K562 (cell line): ENCODE measurements at regions not wholly inside any gene's neighbourhood (a gene's known extent, or its start where the extent isn't known, plus 50 kb on each side); places are given as distances from the start of the nearest gene placed in this dataset.

ENCODE experiments used
- ATAC-seq: fragments of 200-7000 bp; cut with Tn5 transposase; 3 replicates; pipeline ENCODE4 v1.9.1; 2020; ENCODE audit warnings: moderate library complexity
- BruUV-seq: library from RNA; stranded (reverse); fragments of 400-500 nt; replicated peaks from 2 replicates; lab custom pipeline; 2021; lab: Mats Ljungman, UMichigan
- CTCF ChIA-PET: fragments of 300-600 bp; formaldehyde crosslinking; extraction: SDS; loops from one replicate; lab custom pipeline; 2021; ENCODE audit warnings: low intra/inter-chr PET ratio; lab: Yijun Ruan, JAX
- POLR2A ChIA-PET: fragments of 300-600, 350-650 bp; sonication (Branson Sonifier 250); formaldehyde crosslinking; extraction: SDS; loops from one replicate; lab custom pipeline; 2021; ENCODE audit warnings: antibody characterized with exemption, inconsistent platforms; lab: Yijun Ruan, JAX
- DNase-seq, 4 experiments: peaks; one replicate each; pipeline versions ENCODE4 v3.0.0 to v3.0.0-alpha.2; 2011 to 2018; ENCODE audit warnings: low spot score in 3 of 4, mixed read lengths in 3 of 4; ENCODE audit errors: extremely low read depth in 1 of 4
- FAIRE-seq: peaks from 2 replicates; lab custom pipeline; 2011; peaks lifted over from hg19 to GRCh38; lab: Jason Lieb, UNC
- H2AFZ ChIP-seq: 2 replicates; pipeline ENCODE4 v1.6.0; 2011; ENCODE audit warnings: low read depth, low read length, control low read depth, inconsistent platforms
- H3K27ac ChIP-seq: fragments of 200-600 bp; 3 replicates; pipeline ENCODE4 v1.8.0; 2011; ENCODE audit warnings: low read depth, mild to moderate bottlenecking, control low read depth, inconsistent platforms, low read length, moderate library complexity, mixed read lengths; ENCODE audit errors: extremely low read depth
- H3K27me3 ChIP-seq, 2 experiments: fragments of 300-600 bp in 1 of 2; 2 replicates in 1 of 2; 3 replicates in 1 of 2; pipeline versions ENCODE4 v1.6.0 to v1.8.0; 2011; ENCODE audit warnings: inconsistent platforms in 2 of 2, low read length in 2 of 2, mild to moderate bottlenecking in 1 of 2, mixed read lengths in 1 of 2, moderate library complexity in 1 of 2; ENCODE audit not compliant: control insufficient read depth in 2 of 2, insufficient read depth in 2 of 2
- H3K36me3 ChIP-seq: fragments of 300-600 bp; 3 replicates; pipeline ENCODE4 v1.8.0; 2011; ENCODE audit warnings: mild to moderate bottlenecking, low read length, inconsistent platforms; ENCODE audit not compliant: control insufficient read depth, insufficient read depth
- H3K4me1 ChIP-seq, 2 experiments: fragments of 200-600 bp in 1 of 2; replicated peaks in 1 of 2; 2 replicates in 1 of 2; 3 replicates in 1 of 2; pipeline versions ENCODE4 v1.5.1 to v1.8.0; 2011; ENCODE audit warnings: inconsistent platforms in 2 of 2, low read length in 2 of 2, mild to moderate bottlenecking in 1 of 2, mixed read lengths in 1 of 2, moderate library complexity in 1 of 2; ENCODE audit not compliant: control insufficient read depth in 2 of 2, insufficient read depth in 2 of 2
- H3K4me2 ChIP-seq: 2 replicates; pipeline ENCODE4 v1.6.1; 2011; ENCODE audit warnings: low read length, control low read depth, inconsistent platforms, mixed read lengths; ENCODE audit not compliant: insufficient read depth
- H3K4me3 ChIP-seq: fragments of 200-600 bp; sonication (generic), shearing (Covaris generic); 2 replicates; pipeline ENCODE4 v1.5.1; 2016; ENCODE audit warnings: control low read depth, inconsistent platforms
- H3K79me2 ChIP-seq: fragments of 200-600 bp; 3 replicates; pipeline ENCODE4 v1.8.0; 2011; ENCODE audit warnings: low read length, inconsistent platforms; ENCODE audit not compliant: control insufficient read depth, insufficient read depth
- H3K9ac ChIP-seq, 2 experiments: 2 replicates each; pipeline versions ENCODE4 v1.6.0 to v1.6.1; 2011; ENCODE audit warnings: low read depth in 2 of 2, low read length in 2 of 2, control low read depth in 1 of 2, inconsistent platforms in 1 of 2, mild to moderate bottlenecking in 1 of 2, mixed read lengths in 1 of 2; ENCODE audit not compliant: insufficient read depth in 1 of 2
- H3K9me1 ChIP-seq: one replicate; pipeline ENCODE4 v1.6.0; 2011; ENCODE audit warnings: inconsistent platforms, mild to moderate bottlenecking, low read length, moderate library complexity; ENCODE audit not compliant: control insufficient read depth, insufficient read depth
- H3K9me3 ChIP-seq: replicated peaks from 2 replicates; pipeline ENCODE4 v1.5.1; 2011; ENCODE audit warnings: low read depth, low read length, inconsistent platforms; ENCODE audit not compliant: control insufficient read depth, insufficient read depth
- H4K20me1 ChIP-seq: replicated peaks from 2 replicates; pipeline ENCODE4 v1.6.1; 2011; ENCODE audit warnings: low read length, inconsistent platforms, mixed read lengths; ENCODE audit not compliant: control insufficient read depth, insufficient read depth
- ATF6 ChIP-seq: sonication (generic); formaldehyde crosslinking; IDR thresholded peaks from 2 replicates; pipeline ENCODE4 v1.4.0; 2020; ENCODE audit warnings: mild to moderate bottlenecking, missing genetic modification reagents
- KDM5B ChIP-seq: fragments of 200-600 bp; sonication (generic); IDR thresholded peaks from 2 replicates; pipeline ENCODE4 v1.6.1; 2012; ENCODE audit warnings: low read depth, mild to moderate bottlenecking, moderate library complexity, low read length, control low read depth, inconsistent platforms; ENCODE audit not compliant: insufficient replicate concordance
- XRCC4 ChIP-seq: IDR thresholded peaks from one replicate; pipeline ENCODE4 v1.6.1; 2011; ENCODE audit not compliant: insufficient read depth, insufficient read length; ENCODE audit errors: extremely low read depth
- WGBS: fragments of 100-300 bp; shearing (Covaris generic); methylation state at CpG from one replicate; pipeline ENCODE4 v1.1.6; 2016; ENCODE audit warnings: low coverage, mixed read lengths; ENCODE audit not compliant: insufficient coverage; ENCODE audit errors: missing lambda C conversion rate; 5-methylcytosine and 5-hydroxymethylcytosine counted together
- in situ Hi-C: fragments of 300-500 bp; cut with MboI; formaldehyde crosslinking; loops from 4 replicates; pipeline ENCODE4 v1.15.0; 2018; ENCODE audit warnings: inconsistent platforms, mixed read lengths
- intact Hi-C: fragments of 100-400 bp; cut with micrococcal nuclease; formaldehyde crosslinking; loops from 2 replicates; pipeline ENCODE4 v1.14.2; 2022
- TF ChIP-seq, protein P1 (sequence below): fragments of 250-450 bp; sonication (Bioruptor Pico); IDR thresholded peaks from 2 replicates; pipeline ENCODE4 v1.8.0; 2022; ENCODE audit warnings: moderate library complexity, mild to moderate bottlenecking, inconsistent platforms
- TF ChIP-seq, protein P2 (sequence below): sonication (generic); formaldehyde crosslinking; IDR thresholded peaks from 2 replicates; pipeline ENCODE4 v1.8.0; 2022; ENCODE audit warnings: missing genetic modification reagents, mild to moderate bottlenecking, borderline replicate concordance

GRCh38 chr4:176868676-176869075 is 76.0 kb upstream of the VEGFC start:
- Histone ChIP-seq H3K36me3 (no peaks in the 10 kb centered on the region), H3K4me1 (no peaks in the 10 kb centered on the region), H3K27me3 (no peaks in the 10 kb centered on the region), H3K27ac (no peak overlapping the region), H3K4me2 (no peak overlapping the region), H3K79me2 (no peaks in the 10 kb centered on the region), H4K20me1 (no peaks in the 10 kb centered on the region), H3K9ac (no peak overlapping the region), H3K9me1 (no peaks in the 10 kb centered on the region), H2AFZ (no peak overlapping the region), H3K4me3 (no peak overlapping the region), H3K9me3 (no peaks in the 10 kb centered on the region)
- TF ChIP-seq, protein P1, sequence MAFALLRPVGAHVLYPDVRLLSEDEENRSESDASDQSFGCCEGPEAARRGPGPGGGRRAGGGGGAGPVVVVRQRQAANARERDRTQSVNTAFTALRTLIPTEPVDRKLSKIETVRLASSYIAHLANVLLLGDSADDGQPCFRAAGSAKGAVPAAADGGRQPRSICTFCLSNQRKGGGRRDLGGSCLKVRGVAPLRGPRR (CRISPR knock-in tag), result no peak
- TF ChIP-seq KDM5B (no peak), ATF6 (CRISPR knock-in tag) (no peak), XRCC4 (no peak)
- TF ChIP-seq, protein P2, sequence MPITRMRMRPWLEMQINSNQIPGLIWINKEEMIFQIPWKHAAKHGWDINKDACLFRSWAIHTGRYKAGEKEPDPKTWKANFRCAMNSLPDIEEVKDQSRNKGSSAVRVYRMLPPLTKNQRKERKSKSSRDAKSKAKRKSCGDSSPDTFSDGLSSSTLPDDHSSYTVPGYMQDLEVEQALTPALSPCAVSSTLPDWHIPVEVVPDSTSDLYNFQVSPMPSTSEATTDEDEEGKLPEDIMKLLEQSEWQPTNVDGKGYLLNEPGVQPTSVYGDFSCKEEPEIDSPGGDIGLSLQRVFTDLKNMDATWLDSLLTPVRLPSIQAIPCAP (CRISPR knock-in tag), result no peak
- in situ Hi-C loops, result no loop called here
- intact Hi-C loops, result no loop called here
- FAIRE-seq, result no peak
- ChIA-PET POLR2A (no interaction called here), CTCF (no interaction called here)
- BruUV-seq, result no TSS peak
- DNase-seq, result no peak
- 3% methylated on average over 2 of the region's 2 CpGs for WGBS
- no peak for ATAC-seq
